Endometrium (tissue), 2 donors: ENCODE measurements at regions not wholly inside any gene's neighbourhood (a gene's known extent, or its start where the extent isn't known, plus 50 kb on each side); places are given as distances from the start of the nearest gene placed in this dataset.

Experiments
- FAIRE-seq: peaks from 2 replicates; lab custom pipeline; 2012; peaks lifted over from hg19 to GRCh38; lab: Jason Lieb, UNC
- donor health status: control.
- donor health status: control.

GRCh38 chr4:189033801-189034347, 894.6 kb downstream of the TRIML1 start:
- no peak for FAIRE-seq

- FAIRE-seq: no peak
These were observed 895.9 kb downstream of the TRIML1 start for GRCh38 chr4:189035091-189035490.

- no peak for FAIRE-seq
These were observed 896.4 kb downstream of the TRIML1 start for GRCh38 chr4:189035654-189036053.

DNA sequence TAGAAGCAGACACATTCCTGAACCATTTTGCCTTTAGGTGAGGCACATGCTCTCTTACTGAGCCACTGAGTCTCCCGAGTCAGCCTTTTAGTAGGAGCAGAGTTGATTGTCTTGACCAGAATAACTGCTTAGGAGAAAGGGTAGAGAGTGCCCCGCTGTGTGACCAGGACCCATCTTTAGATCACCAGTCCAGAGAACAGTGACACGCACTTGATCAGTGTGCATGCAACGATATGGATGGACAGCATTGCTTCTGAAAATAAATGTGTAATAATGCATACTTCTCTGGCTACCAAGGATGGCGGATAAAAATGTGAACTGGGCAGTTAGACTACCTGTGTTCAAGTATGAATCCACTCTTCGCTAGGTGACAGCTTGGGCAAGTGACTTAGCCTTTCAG, 897.7 kb downstream of the TRIML1 start:
- FAIRE-seq: no peak

- no peak for FAIRE-seq
These were observed 894.0 kb upstream of the FRG1 start for GRCh38 chr4:189046642-189047041.

GRCh38 chr4:189048119-189048518, 892.6 kb upstream of the FRG1 start:
- no peak for FAIRE-seq

DNA sequence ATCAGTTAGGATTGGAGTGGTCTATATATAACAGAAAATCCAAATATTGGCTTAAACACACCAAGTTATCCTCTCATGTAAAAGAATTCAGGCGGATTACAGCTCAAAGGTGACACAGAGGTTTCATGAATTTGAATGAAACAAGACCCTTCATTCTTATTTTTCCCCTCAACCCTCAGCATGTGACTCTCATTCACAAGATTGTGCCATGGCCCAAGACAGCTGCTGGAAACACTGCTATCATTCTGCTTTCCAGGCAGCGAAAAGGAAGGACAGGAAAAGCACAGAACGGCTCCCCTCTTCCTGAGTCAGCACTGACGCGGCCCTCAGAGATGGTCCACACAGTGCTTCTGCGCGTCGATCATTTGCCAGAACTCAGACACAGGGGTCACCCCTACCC, 891.0 kb upstream of the FRG1 start:
- no peak for FAIRE-seq

DNA sequence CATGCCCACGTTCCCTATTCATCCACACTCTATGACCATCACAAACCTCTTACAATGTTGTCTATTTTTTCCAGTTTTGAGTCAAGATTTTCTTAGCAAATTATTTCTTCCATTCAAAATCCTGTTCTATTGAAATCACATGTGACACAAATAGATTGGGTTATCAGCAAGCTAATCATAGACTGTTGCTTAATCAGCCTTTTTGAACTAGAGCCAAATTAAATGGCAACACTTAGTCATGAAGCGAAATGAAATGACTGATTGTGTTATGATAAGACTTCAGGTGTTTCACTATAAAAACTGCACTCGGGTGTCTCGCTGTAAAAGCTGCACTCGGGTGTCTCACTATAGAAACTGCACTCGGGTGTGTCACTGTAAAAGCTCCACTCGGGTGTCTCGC, 890.0 kb upstream of the FRG1 start:
- FAIRE-seq: no peak

DNA sequence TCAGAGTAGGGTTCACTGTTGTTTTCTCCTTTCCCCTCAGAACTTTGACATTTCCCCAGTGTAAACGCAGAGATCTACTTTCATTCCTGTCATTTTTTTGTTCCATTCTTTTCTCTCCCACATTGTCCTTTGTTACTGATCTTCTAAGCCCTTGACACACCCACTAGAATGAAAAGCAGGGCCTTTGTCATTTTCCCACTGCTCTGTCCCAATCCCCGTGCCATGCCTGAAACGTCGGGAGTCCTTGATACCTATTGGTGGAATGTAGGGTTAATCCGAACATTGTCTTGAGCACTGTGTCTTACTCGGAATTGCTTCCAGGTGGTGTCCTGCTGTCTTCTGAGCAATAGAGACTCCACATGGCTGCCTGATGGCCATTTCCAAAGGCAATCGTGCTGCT, 887.1 kb upstream of the FRG1 start:
- no peak for FAIRE-seq

DNA sequence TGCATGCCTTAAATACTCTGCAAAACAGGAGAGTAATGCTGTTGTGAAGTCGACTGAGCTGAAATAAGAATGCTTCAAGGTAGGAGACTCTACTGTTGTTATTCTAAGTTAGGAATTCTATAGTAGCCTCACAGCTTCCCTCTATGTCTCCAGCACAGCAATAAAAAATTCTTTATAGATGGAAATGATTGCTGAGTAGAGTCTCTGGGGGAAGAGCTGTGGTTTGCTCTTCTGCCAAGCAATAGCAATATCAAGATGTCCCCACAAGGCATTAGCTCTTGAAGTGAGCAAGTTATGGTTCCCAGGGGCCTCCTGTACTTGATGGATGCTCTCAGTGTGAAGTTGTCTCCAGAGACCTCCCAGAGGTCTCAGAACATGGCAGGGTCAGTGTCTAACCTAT, 880.6 kb upstream of the FRG1 start:
- no peak for FAIRE-seq

- FAIRE-seq: no peak
These were observed 878.4 kb upstream of the FRG1 start for GRCh38 chr4:189062047-189062820.

- FAIRE-seq: no peak
These were observed 870.9 kb upstream of the FRG1 start for GRCh38 chr4:189069772-189070171.

- FAIRE-seq: no peak
These were observed 869.4 kb upstream of the FRG1 start for GRCh38 chr4:189071241-189071640.

DNA sequence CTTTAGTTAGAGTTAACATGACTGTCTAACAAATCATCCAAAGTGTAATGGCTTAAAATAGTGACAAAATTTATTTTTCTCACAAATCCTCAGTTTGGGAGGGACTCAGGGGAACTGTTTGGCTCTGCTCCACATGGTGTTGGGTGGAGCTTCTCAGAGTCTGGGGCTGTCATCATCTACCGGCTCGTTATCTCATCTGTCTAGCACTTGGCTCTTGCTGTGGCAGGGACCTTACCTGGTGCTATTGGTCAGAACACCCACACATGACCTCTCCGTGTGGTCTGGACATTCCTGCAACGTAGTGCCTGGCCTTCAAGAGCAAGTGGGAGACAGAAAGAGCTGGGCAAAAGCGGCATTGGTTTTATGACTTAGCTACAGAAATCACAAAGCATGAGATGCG, 866.9 kb upstream of the FRG1 start:
- no peak for FAIRE-seq

GRCh38 chr4:189081826-189082225, 858.8 kb upstream of the FRG1 start:
- no peak for FAIRE-seq

GRCh38 chr4:189083769-189084168, 856.9 kb upstream of the FRG1 start:
- no peak for FAIRE-seq

- FAIRE-seq: no peak
These were observed 856.0 kb upstream of the FRG1 start for GRCh38 chr4:189084671-189085070.

DNA sequence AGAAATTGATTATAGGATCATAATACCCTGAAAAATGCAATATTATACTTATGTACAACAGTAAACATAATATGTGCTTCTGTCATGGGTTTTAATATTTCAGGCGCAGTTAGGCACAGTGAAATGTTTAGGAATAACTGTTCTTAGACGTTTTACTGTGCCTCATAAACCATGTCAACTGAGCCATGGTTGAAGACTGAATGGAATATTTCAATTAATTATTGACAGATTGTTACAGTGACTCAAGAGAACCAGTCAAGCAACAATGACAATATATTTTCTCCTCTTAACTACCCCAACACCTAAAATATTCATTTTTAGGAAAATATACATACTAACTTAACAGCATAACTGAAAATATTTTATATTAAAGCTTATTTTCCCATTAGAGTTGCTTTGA, 852.7 kb upstream of the FRG1 start:
- no peak for FAIRE-seq

DNA sequence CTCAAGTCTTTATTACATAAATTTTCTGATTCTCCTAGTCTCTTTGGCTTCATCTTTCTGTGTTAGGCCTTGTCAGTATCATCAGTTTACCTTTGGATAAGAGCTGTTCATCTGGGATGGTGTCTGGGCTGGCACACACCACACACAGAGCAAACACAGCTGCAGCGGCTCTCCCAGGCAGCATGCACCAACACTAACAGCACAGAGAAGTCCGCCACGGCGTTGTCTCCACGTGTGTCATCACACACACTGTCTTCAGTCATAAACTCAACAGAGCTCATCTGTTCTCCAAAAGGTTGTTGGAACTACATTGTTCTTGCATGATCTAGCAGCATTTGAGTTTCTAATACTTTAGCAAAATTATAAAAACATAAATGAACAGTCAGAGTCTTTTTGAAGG, 851.9 kb upstream of the FRG1 start:
- no peak for FAIRE-seq

GRCh38 chr4:189090174-189090814, 850.4 kb upstream of the FRG1 start:
- no peak for FAIRE-seq

DNA sequence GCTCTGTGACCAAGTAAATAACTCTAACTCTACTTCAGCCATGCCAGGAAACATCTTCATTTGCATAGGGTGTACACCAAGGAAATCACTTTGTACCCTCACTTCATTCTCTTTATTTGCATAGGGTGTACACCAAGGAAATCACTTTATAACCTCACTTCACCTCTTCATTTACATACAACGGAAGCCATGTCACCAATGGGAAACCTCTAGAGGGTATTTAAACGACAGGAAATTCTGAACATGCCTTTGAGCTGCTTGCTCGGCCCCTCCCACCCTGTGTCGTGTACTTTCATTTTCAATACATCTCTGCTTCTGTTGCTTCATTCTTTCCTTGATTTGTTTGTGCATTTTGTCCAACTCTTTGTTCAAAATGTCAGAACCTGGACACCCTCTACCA, 848.1 kb upstream of the FRG1 start:
- FAIRE-seq: no peak

DNA sequence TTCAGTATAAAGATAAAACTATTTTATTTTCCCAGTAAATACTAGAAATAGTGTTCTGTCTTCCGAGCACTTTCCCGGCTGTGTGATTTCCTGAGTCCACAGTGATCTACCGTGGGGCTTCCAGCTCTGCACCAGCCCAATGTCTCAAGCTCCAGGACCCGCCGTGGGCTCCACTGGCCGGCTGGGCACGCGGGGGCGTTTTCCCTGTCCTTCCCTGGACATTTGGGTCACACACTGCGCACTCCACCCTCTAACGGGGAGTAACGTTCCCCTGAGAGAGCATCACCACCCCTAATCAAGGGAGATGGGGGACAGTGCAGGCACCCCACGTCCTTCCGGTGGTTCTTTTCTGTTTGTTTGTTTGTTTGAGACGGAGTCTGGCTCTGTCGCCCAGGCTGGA, 844.6 kb upstream of the FRG1 start:
- FAIRE-seq: no peak

- no peak for FAIRE-seq
These were observed 844.0 kb upstream of the FRG1 start for GRCh38 chr4:189096717-189097116.
